WTC11 (cell line): ENCODE measurements at regions not wholly inside any gene's neighbourhood (a gene's known extent, or its start where the extent isn't known, plus 50 kb on each side); places are given as distances from the start of the nearest gene placed in this dataset.

Experiments used
- ATAC-seq: fragments of 200-7000 bp; cut with Tn5 transposase; 2 replicates; pipeline ENCODE4 v1.10.0; 2021; ENCODE audit warnings: mild to moderate bottlenecking, moderate library complexity
- CTCF ChIA-PET: fragments of 300-600 bp; sonication (Branson Sonifier 250); formaldehyde crosslinking; loops from one replicate; lab custom pipeline; 2021; ENCODE audit warnings: antibody characterized with exemption; lab: Charles Lee
- POLR2A ChIA-PET: fragments of 350-600 bp; sonication (Branson Sonifier 250); formaldehyde crosslinking; loops from one replicate; lab custom pipeline; 2021; ENCODE audit warnings: antibody characterized with exemption; lab: Charles Lee
- DNase-seq: peaks from one replicate; pipeline ENCODE4 v3.0.0; 2021; ENCODE audit warnings: low spot score
- H3K27ac Mint-ChIP-seq: 2 replicates; pipeline ENCODE4 v1.8.0; 2021; ENCODE audit warnings: mixed read lengths
- H3K27me3 Mint-ChIP-seq: 2 replicates; pipeline ENCODE4 v1.8.0; 2021; ENCODE audit warnings: low read depth, mild to moderate bottlenecking, moderate library complexity, mixed read lengths
- H3K36me3 Mint-ChIP-seq: 2 replicates; pipeline ENCODE4 v1.8.0; 2021; ENCODE audit warnings: mixed read lengths
- H3K4me1 Mint-ChIP-seq: 2 replicates; pipeline ENCODE4 v1.8.0; 2022; ENCODE audit warnings: mixed read lengths
- H3K4me3 Mint-ChIP-seq: 2 replicates; pipeline ENCODE4 v1.8.0; 2021; ENCODE audit warnings: mild to moderate bottlenecking, moderate library complexity, mixed read lengths
- H3K9me3 Mint-ChIP-seq: 2 replicates; pipeline ENCODE4 v1.8.0; 2021; ENCODE audit warnings: mixed read lengths
- ARID4B ChIP-seq: sonication (generic); formaldehyde crosslinking; IDR thresholded peaks from 2 replicates; pipeline ENCODE4 v1.8.0; 2023; ENCODE audit warnings: missing genetic modification reagents, mild to moderate bottlenecking, borderline replicate concordance
- ATF1 ChIP-seq: sonication (generic); formaldehyde crosslinking; IDR thresholded peaks from 2 replicates; pipeline ENCODE4 v1.8.1; 2023; ENCODE audit warnings: mild to moderate bottlenecking, moderate library complexity, missing genetic modification reagents
- CDX4 ChIP-seq: fragments of 250-450 bp; sonication (Bioruptor Pico); IDR thresholded peaks from 2 replicates; pipeline ENCODE4 v1.9.0; 2021; ENCODE audit warnings: moderate library complexity, mild to moderate bottlenecking, inconsistent platforms, borderline replicate concordance
- EMX1 ChIP-seq: fragments of 250-450 bp; sonication (Bioruptor Pico); IDR thresholded peaks from 2 replicates; pipeline ENCODE4 v1.8.0; 2021; ENCODE audit warnings: mild to moderate bottlenecking
- ESRRA ChIP-seq: sonication (generic); formaldehyde crosslinking; IDR thresholded peaks from 2 replicates; pipeline ENCODE4 v1.8.1; 2022; ENCODE audit warnings: mild to moderate bottlenecking, missing genetic modification reagents, borderline replicate concordance
- IRF1 ChIP-seq: sonication (generic); formaldehyde crosslinking; IDR thresholded peaks from 2 replicates; pipeline ENCODE4 v1.8.0; 2023; ENCODE audit warnings: missing genetic modification reagents
- IRF2 ChIP-seq: sonication (generic); formaldehyde crosslinking; IDR thresholded peaks from 2 replicates; pipeline ENCODE4 v1.8.0; 2022; ENCODE audit warnings: low read depth, missing genetic modification reagents, borderline replicate concordance
- PRRX2 ChIP-seq: fragments of 250-450 bp; sonication (Bioruptor Pico); IDR thresholded peaks from 2 replicates; pipeline ENCODE4 v1.8.0; 2021; ENCODE audit warnings: mild to moderate bottlenecking
- SMAD3 ChIP-seq: sonication (generic); formaldehyde crosslinking; IDR thresholded peaks from 2 replicates; pipeline ENCODE4 v1.8.0; 2022; ENCODE audit warnings: missing genetic modification reagents, mild to moderate bottlenecking, borderline replicate concordance
- SP1 ChIP-seq: sonication (generic); formaldehyde crosslinking; conservative IDR thresholded peaks from 2 replicates; pipeline ENCODE4 v1.8.1; 2022; ENCODE audit warnings: missing genetic modification reagents
- TEAD4 ChIP-seq: sonication (generic); formaldehyde crosslinking; IDR thresholded peaks from 2 replicates; pipeline ENCODE4 v1.8.0; 2022; ENCODE audit warnings: mild to moderate bottlenecking, missing genetic modification reagents
- ZMAT4 ChIP-seq: fragments of 250-450 bp; sonication (Bioruptor Pico); IDR thresholded peaks from 2 replicates; pipeline ENCODE4 v1.9.0; 2021; ENCODE audit warnings: mild to moderate bottlenecking
- ZNF232 ChIP-seq: sonication (generic); formaldehyde crosslinking; IDR thresholded peaks from 2 replicates; pipeline ENCODE4 v1.8.0; 2022; ENCODE audit warnings: mild to moderate bottlenecking, missing genetic modification reagents
- ZNF281 ChIP-seq: sonication (generic); formaldehyde crosslinking; IDR thresholded peaks from 2 replicates; pipeline ENCODE4 v1.8.0; 2023; ENCODE audit warnings: mild to moderate bottlenecking, missing genetic modification reagents
- TF ChIP-seq, protein P1 (sequence below): fragments of 250-450 bp; sonication (Bioruptor Pico); IDR thresholded peaks from 2 replicates; pipeline ENCODE4 v1.9.0; 2021; ENCODE audit warnings: mild to moderate bottlenecking, borderline replicate concordance
- TF ChIP-seq, protein P2 (sequence below): sonication (generic); formaldehyde crosslinking; IDR thresholded peaks from 2 replicates; pipeline ENCODE4 v1.8.1; 2022; ENCODE audit warnings: mild to moderate bottlenecking, missing genetic modification reagents, moderate library complexity, borderline replicate concordance
- TF ChIP-seq, protein P3 (sequence below): sonication (generic); formaldehyde crosslinking; IDR thresholded peaks from 2 replicates; pipeline ENCODE4 v1.8.0; 2022; ENCODE audit warnings: mild to moderate bottlenecking, missing genetic modification reagents

DNA sequence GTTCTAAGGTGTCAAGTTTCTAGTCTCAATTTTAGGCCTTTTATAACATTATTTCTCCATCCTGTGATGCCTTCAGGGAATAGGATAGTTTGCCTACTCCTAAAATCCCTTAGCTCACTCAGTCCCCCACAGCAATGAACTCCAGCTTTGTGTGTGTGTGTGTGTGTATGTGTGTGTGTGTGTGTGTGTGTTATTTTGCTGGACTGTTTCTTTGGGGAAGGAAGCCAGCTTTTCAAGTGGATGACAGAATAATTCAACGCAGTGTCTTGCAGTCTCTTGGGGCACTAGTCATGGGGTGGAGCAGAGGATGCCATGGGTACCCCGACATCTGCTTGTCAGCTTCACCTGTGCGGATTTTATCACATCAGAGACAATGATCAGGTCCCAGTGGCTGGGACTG lies 262.8 kb upstream of the DAPK1 start (continued):
- TF ChIP-seq PRRX2 (CRISPR knock-in tag) = no peak
- TF ChIP-seq SP1 (CRISPR knock-in tag) = no peak
- TF ChIP-seq ZNF232 (CRISPR knock-in tag) = no peak
- TF ChIP-seq, all 79 proteins: peak for 0

GRCh38 chr9:87236546-87236945 lies 261.1 kb upstream of the DAPK1 start:
- ChIA-PET POLR2A (no interaction called here), CTCF (no interaction called here)
- DNase-seq = no peak
- H3K36me3 Mint-ChIP-seq = 0 out of 2 replicates have a peak, but pooled peaks cover 2% of the 10 kb centered on the region
- no peaks in the 10 kb centered on the region for H3K27me3 Mint-ChIP-seq
- no peak overlapping the region for H3K27ac Mint-ChIP-seq
- peaks cover 3% of the 10 kb centered on the region for H3K4me1 Mint-ChIP-seq
- H3K4me3 Mint-ChIP-seq = no peak overlapping the region
- peaks cover 15% of the 10 kb centered on the region for H3K9me3 Mint-ChIP-seq
- TF ChIP-seq ARID4B (CRISPR knock-in tag) (no peak), ATF1 (CRISPR knock-in tag) (no peak), ZNF281 (CRISPR knock-in tag) (no peak), IRF2 (no peak), EMX1 (CRISPR knock-in tag) (no peak), TEAD4 (CRISPR knock-in tag) (no peak), SMAD3 (CRISPR knock-in tag) (no peak), ZMAT4 (no peak), IRF1 (no peak), CDX4 (CRISPR knock-in tag) (no peak), ESRRA (CRISPR knock-in tag) (no peak)
- TF ChIP-seq, protein P1, sequence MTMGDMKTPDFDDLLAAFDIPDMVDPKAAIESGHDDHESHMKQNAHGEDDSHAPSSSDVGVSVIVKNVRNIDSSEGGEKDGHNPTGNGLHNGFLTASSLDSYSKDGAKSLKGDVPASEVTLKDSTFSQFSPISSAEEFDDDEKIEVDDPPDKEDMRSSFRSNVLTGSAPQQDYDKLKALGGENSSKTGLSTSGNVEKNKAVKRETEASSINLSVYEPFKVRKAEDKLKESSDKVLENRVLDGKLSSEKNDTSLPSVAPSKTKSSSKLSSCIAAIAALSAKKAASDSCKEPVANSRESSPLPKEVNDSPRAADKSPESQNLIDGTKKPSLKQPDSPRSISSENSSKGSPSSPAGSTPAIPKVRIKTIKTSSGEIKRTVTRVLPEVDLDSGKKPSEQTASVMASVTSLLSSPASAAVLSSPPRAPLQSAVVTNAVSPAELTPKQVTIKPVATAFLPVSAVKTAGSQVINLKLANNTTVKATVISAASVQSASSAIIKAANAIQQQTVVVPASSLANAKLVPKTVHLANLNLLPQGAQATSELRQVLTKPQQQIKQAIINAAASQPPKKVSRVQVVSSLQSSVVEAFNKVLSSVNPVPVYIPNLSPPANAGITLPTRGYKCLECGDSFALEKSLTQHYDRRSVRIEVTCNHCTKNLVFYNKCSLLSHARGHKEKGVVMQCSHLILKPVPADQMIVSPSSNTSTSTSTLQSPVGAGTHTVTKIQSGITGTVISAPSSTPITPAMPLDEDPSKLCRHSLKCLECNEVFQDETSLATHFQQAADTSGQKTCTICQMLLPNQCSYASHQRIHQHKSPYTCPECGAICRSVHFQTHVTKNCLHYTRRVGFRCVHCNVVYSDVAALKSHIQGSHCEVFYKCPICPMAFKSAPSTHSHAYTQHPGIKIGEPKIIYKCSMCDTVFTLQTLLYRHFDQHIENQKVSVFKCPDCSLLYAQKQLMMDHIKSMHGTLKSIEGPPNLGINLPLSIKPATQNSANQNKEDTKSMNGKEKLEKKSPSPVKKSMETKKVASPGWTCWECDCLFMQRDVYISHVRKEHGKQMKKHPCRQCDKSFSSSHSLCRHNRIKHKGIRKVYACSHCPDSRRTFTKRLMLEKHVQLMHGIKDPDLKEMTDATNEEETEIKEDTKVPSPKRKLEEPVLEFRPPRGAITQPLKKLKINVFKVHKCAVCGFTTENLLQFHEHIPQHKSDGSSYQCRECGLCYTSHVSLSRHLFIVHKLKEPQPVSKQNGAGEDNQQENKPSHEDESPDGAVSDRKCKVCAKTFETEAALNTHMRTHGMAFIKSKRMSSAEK (CRISPR knock-in tag) = no peak
- TF ChIP-seq, protein P2, sequence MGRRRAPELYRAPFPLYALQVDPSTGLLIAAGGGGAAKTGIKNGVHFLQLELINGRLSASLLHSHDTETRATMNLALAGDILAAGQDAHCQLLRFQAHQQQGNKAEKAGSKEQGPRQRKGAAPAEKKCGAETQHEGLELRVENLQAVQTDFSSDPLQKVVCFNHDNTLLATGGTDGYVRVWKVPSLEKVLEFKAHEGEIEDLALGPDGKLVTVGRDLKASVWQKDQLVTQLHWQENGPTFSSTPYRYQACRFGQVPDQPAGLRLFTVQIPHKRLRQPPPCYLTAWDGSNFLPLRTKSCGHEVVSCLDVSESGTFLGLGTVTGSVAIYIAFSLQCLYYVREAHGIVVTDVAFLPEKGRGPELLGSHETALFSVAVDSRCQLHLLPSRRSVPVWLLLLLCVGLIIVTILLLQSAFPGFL (CRISPR knock-in tag) = no peak
- TF ChIP-seq, protein P3, sequence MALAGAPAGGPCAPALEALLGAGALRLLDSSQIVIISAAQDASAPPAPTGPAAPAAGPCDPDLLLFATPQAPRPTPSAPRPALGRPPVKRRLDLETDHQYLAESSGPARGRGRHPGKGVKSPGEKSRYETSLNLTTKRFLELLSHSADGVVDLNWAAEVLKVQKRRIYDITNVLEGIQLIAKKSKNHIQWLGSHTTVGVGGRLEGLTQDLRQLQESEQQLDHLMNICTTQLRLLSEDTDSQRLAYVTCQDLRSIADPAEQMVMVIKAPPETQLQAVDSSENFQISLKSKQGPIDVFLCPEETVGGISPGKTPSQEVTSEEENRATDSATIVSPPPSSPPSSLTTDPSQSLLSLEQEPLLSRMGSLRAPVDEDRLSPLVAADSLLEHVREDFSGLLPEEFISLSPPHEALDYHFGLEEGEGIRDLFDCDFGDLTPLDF (CRISPR knock-in tag) = no peak
- ATAC-seq = no peak
